B cell (primary cell): ENCODE measurements at regions not wholly inside any gene's neighbourhood (a gene's known extent, or its start where the extent isn't known, plus 50 kb on each side); places are given as distances from the start of the nearest gene placed in this dataset.

Experiments
- ATAC-seq: fragments of 200-7000 bp; cut with Tn5 transposase; one replicate; pipeline ENCODE4 v1.10.0; 2021; ENCODE audit warnings: low read depth, mild to moderate bottlenecking, moderate number of reproducible peaks, moderate library complexity
- CTCF ChIA-PET: fragments of 350-600 bp; sonication (Branson Sonifier 250); formaldehyde crosslinking; loops from one replicate; lab custom pipeline; 2021; ENCODE audit warnings: antibody characterized with exemption, inconsistent platforms; lab: Charles Lee
- POLR2A ChIA-PET: fragments of 350-600 bp; sonication (Branson Sonifier 250); formaldehyde crosslinking; loops from one replicate; lab custom pipeline; 2021; ENCODE audit warnings: antibody characterized with exemption; lab: Charles Lee
- DNase-seq: peaks from one replicate; pipeline ENCODE4 v3.0.0; 2013
- H2AFZ ChIP-seq: 2 replicates; pipeline ENCODE4 v1.6.1; 2012; ENCODE audit warnings: mild to moderate bottlenecking, low read depth, low read length; ENCODE audit not compliant: insufficient read depth, poor library complexity, severe bottlenecking
- H3K27ac ChIP-seq, 2 donors: 1 replicate in 1 of 2; 2 replicates in 1 of 2; pipeline ENCODE4 v1.5.1; 2012 to 2013; ENCODE audit warnings: low read length in 2 of 2, mild to moderate bottlenecking in 2 of 2, moderate library complexity in 1 of 2
- H3K27me3 ChIP-seq, 4 experiments: fragments of 200-600 bp in 1 of 4; sonication (generic) in 1 of 4; replicated peaks in 1 of 4; 1 replicate in 2 of 4; 2 replicates in 2 of 4; pipeline versions ENCODE4 v1.6.1 to v1.7.0; 2013 to 2016; ENCODE audit warnings: low read length in 3 of 4, mild to moderate bottlenecking in 2 of 4, mixed read lengths in 1 of 4, moderate library complexity in 1 of 4; ENCODE audit not compliant: insufficient read depth in 4 of 4, control insufficient read depth in 3 of 4; ENCODE audit errors: control extremely low read depth in 1 of 4
- H3K36me3 ChIP-seq, 2 experiments: replicated peaks in 1 of 2; 1 replicate in 1 of 2; 2 replicates in 1 of 2; pipeline versions ENCODE4 v1.6.1 to v1.7.1; 2013; ENCODE audit warnings: low read length in 1 of 2; ENCODE audit not compliant: insufficient read depth in 2 of 2, control insufficient read depth in 1 of 2; ENCODE audit errors: control extremely low read depth in 1 of 2, extremely low read depth in 1 of 2
- H3K4me1 ChIP-seq, 2 donors: fragments of 200-600 bp in 1 of 2; sonication (generic) in 1 of 2; 1 replicate in 1 of 2; 2 replicates in 1 of 2; pipeline versions ENCODE4 v1.5.1 to v1.6.1; 2013 to 2017; ENCODE audit warnings: low read length in 2 of 2; ENCODE audit not compliant: control insufficient read depth in 2 of 2, insufficient read depth in 2 of 2
- H3K4me2 ChIP-seq: replicated peaks from 2 replicates; pipeline ENCODE3; 2012; ENCODE audit warnings: mild to moderate bottlenecking, low read depth, low read length; ENCODE audit not compliant: poor library complexity, severe bottlenecking
- H3K4me3 ChIP-seq, 5 experiments: fragments of 200-600 bp in 1 of 5; sonication (generic) in 1 of 5; 1 replicate in 3 of 5; 2 replicates in 2 of 5; pipeline versions ENCODE4 v1.5.1 to v1.7.0; 2011 to 2016; ENCODE audit warnings: low read length in 4 of 5, mild to moderate bottlenecking in 4 of 5, low read depth in 2 of 5, control low read depth in 1 of 5, moderate library complexity in 1 of 5; ENCODE audit not compliant: insufficient read depth in 1 of 5; ENCODE audit errors: control extremely low read depth in 1 of 5, extremely low read depth in 1 of 5
- H3K79me2 ChIP-seq: fragments of 200-600 bp; sonication (generic); one replicate; pipeline ENCODE4 v1.6.0; 2016; ENCODE audit warnings: low read length; ENCODE audit not compliant: control insufficient read depth, insufficient read depth
- H3K9ac ChIP-seq: fragments of 200-600 bp; sonication (generic); 2 replicates; pipeline ENCODE4 v1.6.1; 2017; ENCODE audit warnings: mild to moderate bottlenecking, low read length, moderate library complexity
- H3K9me3 ChIP-seq, 3 donors: one replicate each; pipeline versions ENCODE4 v1.6.1 to v1.7.1; 2013; ENCODE audit warnings: low read length in 2 of 3; ENCODE audit not compliant: control insufficient read depth in 2 of 3, insufficient read depth in 1 of 3; ENCODE audit errors: control extremely low read depth in 1 of 3
- H4K20me1 ChIP-seq: 2 replicates; pipeline ENCODE4 v1.6.0; 2012; ENCODE audit warnings: mild to moderate bottlenecking, low read length; ENCODE audit not compliant: insufficient read depth, control insufficient read depth, poor library complexity, severe bottlenecking
- H3K27ac Mint-ChIP-seq: one replicate; pipeline ENCODE4 v1.8.0; 2021; ENCODE audit warnings: mixed read lengths
- H3K27me3 Mint-ChIP-seq: one replicate; pipeline ENCODE4 v1.8.0; 2021; ENCODE audit warnings: mixed read lengths
- H3K4me1 Mint-ChIP-seq: one replicate; pipeline ENCODE4 v1.8.0; 2021; ENCODE audit warnings: mixed read lengths
- H3K4me3 Mint-ChIP-seq: one replicate; pipeline ENCODE4 v1.8.0; 2021; ENCODE audit warnings: mixed read lengths
- H3K9me3 Mint-ChIP-seq: one replicate; pipeline ENCODE4 v1.8.0; 2022; ENCODE audit warnings: mixed read lengths; ENCODE audit not compliant: insufficient read depth
- CTCF ChIP-seq: fragments of 200-600 bp; IDR thresholded peaks from one replicate; pipeline ENCODE4 v1.8.0; 2022; ENCODE audit warnings: antibody characterized with exemption, mild to moderate bottlenecking
- EZH2 ChIP-seq: IDR thresholded peaks from 2 replicates; pipeline ENCODE4 v1.6.1; 2012; ENCODE audit warnings: borderline replicate concordance, low read depth, mild to moderate bottlenecking, moderate library complexity, low read length; ENCODE audit not compliant: insufficient read depth, poor library complexity, severe bottlenecking
- WGBS: methylation state at CpG from one replicate; pipeline ENCODE4 v1.1.5; 2013; ENCODE audit warnings: missing lambda C conversion rate; ENCODE audit not compliant: insufficient coverage; 5-methylcytosine and 5-hydroxymethylcytosine counted together
- intact Hi-C: fragments of 100-400 bp; cut with micrococcal nuclease; formaldehyde crosslinking; loops from one replicate; pipeline ENCODE4 v1.10.0; 2022

GRCh38 chr5:83404182-83404716 is 67.3 kb upstream of the VCAN start:
- H3K4me2 ChIP-seq = no peak overlapping the region
- Mint-ChIP-seq H3K4me1 (no peaks in the 10 kb centered on the region), H3K27ac (no peak overlapping the region), H3K4me3 (no peak overlapping the region), H3K9me3 (peaks cover 4% of the 10 kb centered on the region), H3K27me3 (no peaks in the 10 kb centered on the region)
- intact Hi-C loops = no loop called here
- ChIA-PET CTCF (no interaction called here), POLR2A (no interaction called here)
- no peak overlapping the region for H3K27ac ChIP-seq
- H3K9me3 ChIP-seq = no peaks in the 10 kb centered on the region
- no peak overlapping the region for H3K4me3 ChIP-seq
- H3K27me3 ChIP-seq = no peaks in the 10 kb centered on the region
- whole genome bisulfite sequencing = 100% methylated on average over 1 of the region's 3 CpGs
- no peaks in the 10 kb centered on the region for H3K4me1 ChIP-seq
- H4K20me1 ChIP-seq = no peaks in the 10 kb centered on the region
- TF ChIP-seq EZH2 (no peak), CTCF (no peak)
- H3K79me2 ChIP-seq = no peaks in the 10 kb centered on the region
- DNase-seq (no peak), ATAC-seq (no peak)
- H3K36me3 ChIP-seq = no peaks in the 10 kb centered on the region
- no peak overlapping the region for H2AFZ ChIP-seq
- no peak overlapping the region for H3K9ac ChIP-seq

- POLR2A ChIA-PET = no interaction called here
- Histone ChIP-seq H3K79me2 (no peaks in the 10 kb centered on the region), H3K27ac (no peak overlapping the region), H4K20me1 (no peaks in the 10 kb centered on the region), H3K4me1 (no peaks in the 10 kb centered on the region), H3K4me3 (no peak overlapping the region), H3K36me3 (no peaks in the 10 kb centered on the region), H3K9ac (no peak overlapping the region), H3K4me2 (no peak overlapping the region), H2AFZ (no peak overlapping the region), H3K27me3 (no peaks in the 10 kb centered on the region), H3K9me3 (no peaks in the 10 kb centered on the region)
- no peak overlapping the region for H3K4me3 Mint-ChIP-seq
- ATAC-seq = no peak
- intact Hi-C loops = no loop called here
- no peaks in the 10 kb centered on the region for H3K27me3 Mint-ChIP-seq
- no peak for TF ChIP-seq CTCF
- TF ChIP-seq EZH2 = no peak
- 100% methylated on average over 2 of the region's 3 CpGs for WGBS
- H3K27ac Mint-ChIP-seq = no peak overlapping the region
- H3K4me1 Mint-ChIP-seq = no peaks in the 10 kb centered on the region
- CTCF ChIA-PET = no interaction called here
- no peak for DNase-seq
- peaks cover 6% of the 10 kb centered on the region for H3K9me3 Mint-ChIP-seq
These were observed 65.9 kb upstream of the VCAN start for GRCh38 chr5:83405662-83406061.
